ENCODE measurements at regions not wholly inside any gene's neighbourhood (a gene's known extent, or its start where the extent isn't known, plus 50 kb on each side); places are given as distances from the start of the nearest gene placed in this dataset.

DNA sequence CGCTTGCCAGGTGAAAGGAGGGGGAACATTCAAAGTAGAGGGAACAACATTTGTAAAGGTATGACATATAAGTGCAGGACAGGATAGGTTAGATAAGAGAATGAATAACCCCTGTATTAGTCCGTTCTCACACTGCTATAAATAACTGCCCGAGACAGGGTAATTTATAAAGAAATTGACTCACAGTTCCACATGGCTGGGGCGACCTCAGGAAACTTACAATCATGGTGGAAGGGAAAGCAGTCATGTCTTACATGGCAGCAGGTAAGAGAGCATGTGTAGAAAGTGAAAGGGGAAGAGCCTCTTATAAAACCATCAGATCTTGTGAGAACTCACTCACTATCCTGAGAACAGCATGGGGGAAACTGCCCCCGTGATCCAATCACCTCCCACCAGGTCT lies 223.8 kb downstream of the SOX9 start:
- DNase-seq, result no peak

DNA sequence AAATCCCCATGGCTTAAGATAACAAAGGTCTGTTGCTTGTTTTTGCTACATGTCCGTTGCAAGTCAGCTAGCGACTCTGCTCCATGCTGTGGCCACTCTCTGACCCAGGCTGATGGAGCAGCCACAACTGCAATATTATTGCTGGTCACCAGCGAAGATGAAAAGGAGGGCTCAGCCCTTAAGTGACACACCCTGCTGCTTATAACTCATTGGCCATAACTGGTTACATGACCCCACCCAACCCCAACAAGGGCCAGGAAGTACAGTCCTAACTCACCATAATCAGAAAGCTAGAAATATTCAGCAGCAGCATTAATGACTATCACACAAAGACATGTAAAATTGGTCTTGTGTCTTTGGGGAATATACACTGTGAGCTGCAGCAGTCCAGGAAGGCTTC lies 224.3 kb downstream of the SOX9 start:
- DNase-seq, result no peak

DNA sequence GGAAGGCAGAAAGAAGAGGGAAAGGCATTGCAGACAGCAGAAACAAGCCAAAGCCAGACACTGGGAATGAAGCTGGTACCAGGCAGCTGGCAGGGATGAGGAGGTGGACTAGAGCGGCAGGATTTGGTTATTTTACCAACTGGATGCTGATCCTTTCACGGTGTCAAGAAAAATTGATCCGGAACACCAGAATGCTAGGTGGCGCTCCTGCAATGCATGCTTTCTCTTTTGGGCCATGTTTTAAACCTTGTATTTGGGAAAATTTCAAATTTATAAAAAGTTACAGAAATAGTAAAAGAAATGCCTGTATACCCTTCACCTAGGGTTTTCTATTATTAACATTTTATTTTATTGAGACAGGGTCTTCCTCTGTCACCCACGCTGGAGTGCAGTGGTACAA lies 224.7 kb downstream of the SOX9 start:
- DNase-seq, result no peak

DNA sequence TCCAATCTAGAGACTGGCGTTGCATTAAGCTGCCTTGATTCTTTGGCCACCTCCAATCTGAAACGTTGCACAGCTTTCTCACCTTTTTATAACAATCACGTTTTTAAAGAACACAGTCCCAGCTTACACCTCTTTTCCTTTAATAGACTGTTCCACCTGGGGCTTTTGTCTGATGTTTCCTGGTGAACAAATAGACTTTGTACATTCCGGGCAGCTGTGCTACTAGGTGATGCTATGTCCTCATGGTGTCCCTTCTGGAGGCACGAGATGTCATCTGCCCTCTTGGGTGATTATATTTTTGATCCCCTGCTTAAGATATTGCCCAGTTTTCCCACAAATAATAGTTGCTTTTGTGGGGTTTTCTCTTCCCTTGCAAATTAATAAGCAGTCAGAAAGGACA lies 225.5 kb downstream of the SOX9 start:
- no peak for DNase-seq

DNA sequence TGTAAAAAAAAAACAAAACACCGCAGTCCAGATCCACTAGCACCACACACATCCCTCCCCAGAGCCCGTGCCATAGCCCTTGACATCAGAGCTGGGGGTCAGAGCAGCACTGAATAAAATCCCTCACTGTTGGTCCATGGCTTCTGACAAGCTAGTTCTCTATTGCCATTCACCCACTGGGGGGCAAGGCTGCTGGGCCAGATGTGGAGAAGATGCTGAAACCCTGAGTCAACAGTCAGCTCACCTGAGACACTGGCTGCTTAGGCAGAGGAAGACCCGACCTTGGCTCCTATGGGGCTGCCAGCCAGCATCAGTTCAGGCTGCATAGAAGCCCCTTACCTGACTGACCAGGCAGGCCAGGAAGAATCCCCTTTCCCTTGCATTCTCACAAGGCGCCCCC lies 228.2 kb downstream of the SOX9 start:
- DNase-seq, result no peak

DNA sequence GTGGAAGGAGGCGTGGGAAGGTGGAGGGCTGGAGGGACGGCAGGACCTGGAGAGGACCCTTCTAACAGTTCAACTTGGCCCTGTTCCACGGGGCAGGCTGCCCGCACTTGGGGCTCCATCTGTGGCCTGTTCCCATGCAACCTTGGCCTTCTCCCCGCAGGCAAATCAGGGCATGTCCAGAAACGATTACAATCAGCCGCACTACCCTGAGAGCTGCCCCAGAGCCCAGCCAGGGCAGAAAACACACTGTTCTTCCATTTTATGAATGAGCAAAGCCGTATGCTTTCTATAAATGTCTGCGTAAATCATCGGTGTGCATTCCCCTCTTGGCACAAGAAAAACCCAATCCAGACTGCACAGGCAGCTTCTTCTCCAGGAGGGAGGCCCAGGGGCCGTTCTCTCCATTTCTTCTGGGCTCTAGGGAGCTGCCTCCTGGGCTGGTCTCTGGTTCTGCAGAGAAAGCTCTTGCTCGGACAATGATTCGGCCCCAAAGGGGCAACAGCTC lies 228.7 kb downstream of the SOX9 start:
- DNase-seq, result no peak

DNA sequence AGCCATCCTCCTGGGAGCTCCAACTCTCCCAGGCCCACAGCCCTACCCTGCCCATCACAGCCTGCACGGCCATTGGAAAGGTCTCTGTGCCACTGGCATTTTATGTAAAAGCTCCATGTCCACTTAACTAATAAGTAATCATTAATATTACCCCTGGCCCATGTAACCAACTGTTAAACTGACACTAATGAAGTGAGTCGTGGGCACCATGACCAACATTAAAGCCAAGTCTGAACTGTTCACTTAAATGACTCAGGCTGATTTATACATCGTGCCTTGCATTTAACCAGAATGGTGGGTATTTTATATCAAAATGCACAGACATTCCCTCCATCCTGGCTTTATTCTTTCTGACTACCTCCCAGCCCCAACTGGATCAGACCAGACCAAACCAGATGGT lies 229.3 kb downstream of the SOX9 start:
- DNase-seq, result no peak

DNA sequence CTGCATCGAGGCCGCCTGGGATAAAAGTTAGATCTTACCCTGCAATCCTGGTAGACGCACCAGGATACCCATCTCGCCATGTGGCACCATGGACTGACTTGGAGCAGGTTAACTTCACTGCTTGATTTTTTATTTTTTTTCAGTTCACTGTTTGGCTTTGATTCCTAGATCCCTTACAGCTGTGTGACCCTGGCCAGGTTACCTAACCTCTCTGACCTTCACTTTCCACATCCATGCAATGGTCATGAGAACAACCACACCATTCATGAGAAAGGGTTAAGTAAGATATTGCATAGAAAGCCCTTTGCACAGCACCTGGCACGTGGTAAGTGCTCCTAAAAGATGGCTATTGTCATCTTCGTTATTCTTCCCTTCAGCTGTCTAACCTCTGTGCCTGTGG lies 230.5 kb downstream of the SOX9 start:
- DNase-seq, result no peak

DNA sequence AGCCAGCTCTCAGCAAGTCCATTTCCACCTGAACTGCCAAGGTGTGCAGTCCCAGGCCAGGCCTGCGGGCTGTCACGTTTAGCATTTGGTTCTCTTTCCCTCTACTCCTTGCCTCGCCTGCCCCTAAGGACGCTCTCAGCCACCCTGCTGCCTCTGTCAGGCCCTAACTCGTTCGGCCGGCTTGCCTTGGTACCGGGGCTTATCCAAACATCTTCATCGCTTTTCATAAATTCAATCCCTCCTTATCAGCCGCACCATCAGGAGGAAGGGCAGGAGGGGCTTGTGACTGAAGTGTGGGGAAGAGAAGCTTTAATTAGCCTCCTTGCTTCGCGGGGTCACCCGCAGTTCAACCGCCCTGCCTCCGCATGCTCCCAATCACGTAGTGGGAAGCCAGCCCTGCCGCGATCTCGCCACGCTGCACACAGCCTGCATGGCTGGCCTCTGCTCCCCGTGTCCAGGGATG lies 231.1 kb downstream of the SOX9 start:
- DNase-seq, result no peak

DNA sequence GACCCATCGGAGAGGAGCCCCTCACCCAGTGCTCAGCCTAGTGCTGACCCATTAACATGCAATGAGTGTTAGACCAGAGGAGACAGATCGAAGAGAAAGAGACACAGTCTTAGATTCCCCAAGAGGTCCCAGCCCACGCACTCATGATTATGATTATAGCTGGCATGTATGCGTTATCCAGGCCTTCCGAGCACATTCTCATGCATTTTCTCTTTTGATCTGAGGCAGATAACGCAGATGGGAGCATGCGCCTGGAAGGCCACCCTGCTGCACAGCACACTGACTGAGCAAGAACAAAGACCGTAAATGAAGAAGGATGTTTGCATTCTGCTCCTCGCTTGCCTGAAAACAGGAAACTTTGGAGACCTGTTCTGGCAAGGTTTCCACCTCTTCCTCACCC lies 232.7 kb downstream of the SOX9 start:
- no peak for DNase-seq

DNA sequence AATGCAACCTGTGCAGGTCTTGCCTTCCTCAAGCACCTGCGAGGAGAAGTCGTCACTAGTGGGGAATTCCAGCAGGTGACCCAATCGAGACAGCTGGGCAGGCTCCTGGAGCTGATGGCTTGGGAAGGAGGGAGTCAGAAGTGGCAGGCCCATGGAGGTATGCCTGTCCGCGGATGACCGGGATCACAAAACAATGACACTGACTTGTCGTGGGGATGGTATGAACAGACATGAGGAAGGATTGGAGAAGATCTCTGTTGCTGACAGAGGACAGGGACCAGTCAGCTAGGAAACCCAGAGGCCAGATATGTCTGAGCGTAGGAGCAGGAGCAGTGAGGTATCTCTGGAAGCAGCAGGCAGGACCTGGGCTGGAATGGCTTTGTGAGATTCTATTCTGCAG lies 233.3 kb downstream of the SOX9 start:
- no peak for DNase-seq

DNA sequence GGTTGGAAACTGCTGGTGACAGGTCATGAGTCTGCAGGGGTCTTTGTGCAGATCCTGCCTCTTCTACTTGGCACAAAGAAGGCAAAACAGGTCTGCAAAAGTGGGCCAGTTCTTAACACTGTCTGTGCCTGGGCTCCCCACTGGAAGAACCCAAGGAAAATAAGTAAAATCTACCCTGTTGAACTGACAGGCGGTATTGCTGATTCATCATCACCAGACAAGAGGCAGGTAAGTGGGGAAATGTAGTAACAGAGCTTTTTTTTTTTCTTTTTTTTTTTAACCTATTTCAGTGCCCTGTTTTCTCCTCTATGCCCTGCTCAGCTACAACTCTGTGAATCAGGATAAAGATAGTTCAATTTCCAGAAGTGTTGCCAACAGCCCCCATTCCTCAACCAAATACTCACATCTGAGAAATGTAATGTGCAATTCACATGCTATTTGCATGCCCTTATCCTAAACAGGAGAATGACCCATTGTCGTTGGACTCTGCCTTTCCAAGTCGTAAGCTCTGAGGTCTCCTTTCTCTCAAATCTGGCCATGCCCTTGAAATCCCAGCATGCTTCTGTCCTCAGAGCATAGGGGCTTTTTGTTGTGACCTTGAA lies 237.0 kb downstream of the SOX9 start:
- no peak for DNase-seq

DNA sequence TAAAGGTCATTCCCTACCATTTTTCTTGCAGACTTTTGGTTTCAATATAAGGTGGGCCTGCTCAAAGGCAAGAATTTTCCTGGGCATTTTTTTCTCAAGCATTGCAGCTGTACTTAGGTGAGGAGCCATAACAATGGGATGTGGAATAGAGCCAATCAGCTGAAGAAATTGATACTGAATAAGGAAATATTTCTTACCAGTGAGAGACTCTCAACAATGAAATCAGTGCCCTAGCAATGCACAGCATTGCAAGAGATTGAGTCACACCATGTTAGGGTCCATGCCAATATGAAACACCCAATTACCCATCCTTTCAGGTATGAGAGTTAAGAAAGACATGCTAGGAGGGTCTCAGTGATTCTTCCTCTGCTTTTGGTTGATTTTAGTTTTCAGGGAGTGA lies 237.6 kb downstream of the SOX9 start:
- no peak for DNase-seq

DNA sequence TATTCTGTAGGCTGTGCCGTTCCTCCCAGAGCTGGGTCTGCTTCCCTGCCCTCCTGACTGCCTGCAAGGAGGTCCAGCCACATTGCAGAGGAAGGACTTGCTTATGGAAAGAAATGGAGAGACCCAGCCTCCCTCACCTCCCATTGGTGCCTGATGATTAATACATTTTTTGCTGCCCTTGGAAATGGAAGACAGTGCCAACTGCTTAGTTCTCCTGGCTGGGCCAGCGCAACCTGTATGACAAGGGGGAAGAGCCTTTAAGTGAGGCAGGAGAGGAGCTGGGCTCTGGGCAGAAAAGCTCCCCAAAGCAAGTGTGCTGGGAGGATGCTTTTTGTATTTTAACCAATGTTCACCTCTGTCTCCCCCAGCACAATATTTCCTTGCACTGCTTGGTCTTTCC lies 238.5 kb downstream of the SOX9 start:
- DNase-seq, result no peak

DNA sequence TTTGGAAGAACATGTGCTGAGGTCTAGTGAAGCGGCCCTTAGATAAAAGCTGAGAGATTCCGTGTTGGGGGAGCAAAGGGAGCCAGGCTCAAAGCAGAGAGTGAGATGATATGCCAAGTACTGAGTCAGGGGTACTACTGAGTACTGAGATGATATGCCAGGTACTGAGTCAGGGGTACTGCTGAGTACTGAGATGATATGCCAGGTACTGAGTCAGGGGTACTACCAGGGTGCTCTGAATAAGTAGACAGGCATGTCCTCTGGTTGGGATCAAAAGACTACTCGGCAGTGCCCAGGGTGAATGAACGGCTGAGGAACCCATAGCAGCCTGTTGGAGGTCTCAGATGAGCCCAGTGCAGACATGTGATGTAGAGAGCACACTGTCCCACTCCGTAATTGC lies 239.0 kb downstream of the SOX9 start:
- no peak for DNase-seq

DNA sequence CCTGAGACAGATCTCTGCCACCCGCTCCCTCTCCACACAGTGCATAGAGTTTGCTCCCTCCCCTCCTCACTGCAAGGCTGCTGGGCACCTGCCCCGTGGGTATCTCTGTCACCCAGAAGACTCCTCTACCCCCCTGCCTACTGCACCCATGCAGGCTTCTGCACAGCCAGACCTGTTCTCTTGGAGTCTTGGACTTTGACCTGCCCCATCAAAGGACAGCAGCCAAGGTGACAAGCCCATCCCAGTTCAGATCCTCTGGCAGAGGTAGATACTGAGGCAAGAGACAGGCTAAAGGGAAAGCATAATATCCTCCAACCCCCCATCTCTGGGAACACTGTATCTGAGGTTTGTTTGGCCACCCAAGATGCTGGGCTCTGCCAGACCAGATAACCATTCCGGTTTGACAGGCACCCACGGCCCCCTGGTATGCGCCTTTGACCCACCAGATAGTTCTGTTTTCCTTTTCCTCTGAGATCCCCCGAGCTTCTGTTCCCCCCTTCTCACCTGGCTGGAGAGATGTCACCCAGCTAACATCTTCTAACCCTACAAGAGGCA lies 239.6 kb downstream of the SOX9 start:
- DNase-seq, result no peak

DNA sequence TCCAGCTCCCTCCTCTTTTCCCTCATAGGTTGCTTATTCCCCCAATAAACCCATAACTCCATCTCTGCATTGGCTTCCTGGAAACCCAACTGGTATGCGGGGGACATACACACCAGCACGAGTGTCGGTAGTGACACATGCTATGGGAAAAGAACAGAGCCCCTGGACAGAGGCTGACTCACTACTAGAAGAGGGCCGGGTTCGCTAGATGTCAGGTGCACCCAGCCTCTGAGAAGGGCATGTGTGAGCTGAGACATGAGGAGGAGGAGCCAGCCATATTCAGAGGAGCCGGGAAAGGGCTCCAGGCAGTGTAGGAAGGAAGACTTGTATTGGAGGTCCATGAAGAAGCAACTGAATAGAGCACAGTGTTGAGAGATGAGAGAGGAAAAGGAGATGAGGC lies 241.1 kb downstream of the SOX9 start:
- no peak for DNase-seq

DNA sequence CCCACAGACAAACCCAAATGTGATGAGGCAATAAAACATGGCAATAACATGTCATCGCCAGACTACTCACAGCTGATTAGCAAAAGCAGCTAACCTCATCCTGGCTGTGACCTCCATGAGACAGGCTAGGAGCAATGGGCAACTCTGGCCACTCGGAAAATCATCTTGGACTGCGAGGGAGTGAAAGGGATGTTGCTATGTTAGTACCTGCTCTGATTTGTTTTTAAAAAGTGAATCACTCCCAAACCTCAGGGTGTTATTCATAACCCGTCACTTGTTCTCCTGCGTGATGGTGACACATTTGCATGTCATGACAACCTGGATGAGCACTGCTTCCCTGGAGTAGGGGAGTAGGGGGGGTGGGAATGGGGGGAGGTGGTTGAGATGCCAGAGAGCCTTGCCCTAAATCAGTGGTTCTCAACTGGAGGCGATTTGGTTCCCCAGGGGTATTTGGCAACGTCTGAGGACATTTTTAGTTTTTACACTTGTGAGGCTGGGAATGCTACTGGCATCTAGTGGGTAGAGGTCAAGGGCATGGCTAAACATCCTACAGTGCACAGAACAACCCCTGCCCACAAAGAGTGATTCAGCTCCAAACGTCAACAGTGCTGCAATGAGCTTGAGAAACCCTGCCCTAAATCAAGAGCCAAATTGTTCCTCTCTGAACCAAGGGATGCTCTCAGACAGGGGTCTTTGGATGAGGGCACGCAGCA lies 241.7 kb downstream of the SOX9 start:
- DNase-seq, result no peak

DNA sequence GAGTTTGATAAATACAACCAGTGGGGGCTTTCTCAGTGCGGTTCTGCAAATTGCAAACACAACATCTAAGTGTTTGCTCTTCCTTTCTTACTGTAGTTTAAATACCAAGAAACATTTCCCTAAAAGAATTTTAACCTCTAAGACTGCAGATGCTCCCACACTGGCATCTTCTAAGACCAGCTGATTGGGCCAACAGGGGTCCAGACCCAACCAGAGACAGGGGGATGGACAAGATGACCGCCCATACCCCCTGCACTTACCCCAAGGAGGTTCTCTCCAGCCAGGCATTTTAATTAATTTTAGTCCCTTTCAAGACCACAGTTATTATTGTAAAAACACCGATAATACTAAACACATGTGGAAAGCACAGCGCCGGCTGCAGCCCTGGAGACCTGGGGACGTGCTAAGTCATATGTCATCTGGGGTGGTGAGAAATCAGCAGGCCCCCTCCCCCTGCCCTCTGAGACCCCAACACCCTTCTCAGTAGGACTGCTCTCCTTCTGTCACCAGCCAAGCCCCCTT lies 242.3 kb downstream of the SOX9 start:
- DNase-seq, result no peak

DNA sequence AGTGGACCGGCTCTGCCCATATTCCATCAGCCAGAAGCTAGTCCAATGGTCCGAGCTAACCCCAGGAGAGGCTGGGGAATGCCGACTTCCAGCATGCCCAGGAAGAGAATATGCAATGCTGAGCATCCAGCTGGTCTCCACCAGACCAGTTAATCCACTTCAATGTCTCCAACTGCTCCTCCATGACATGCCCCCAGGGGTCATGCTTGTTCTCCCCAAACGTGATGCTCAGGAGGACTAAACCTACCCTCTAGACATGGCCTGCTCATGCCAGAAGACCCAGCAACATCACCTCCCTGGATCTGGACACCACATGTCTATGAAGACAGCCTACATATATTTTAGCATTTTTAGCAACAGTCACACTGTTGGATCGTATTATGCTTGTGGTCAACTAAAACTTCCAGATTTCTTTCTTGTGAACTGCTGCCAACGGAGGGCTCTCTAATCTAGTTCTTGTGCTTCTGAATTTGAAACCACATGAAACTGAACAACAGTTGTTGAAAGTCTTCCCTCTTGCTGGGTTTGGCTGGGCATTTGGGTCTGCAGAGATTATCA lies 245.1 kb downstream of the SOX9 start:
- DNase-seq, result no peak

DNA sequence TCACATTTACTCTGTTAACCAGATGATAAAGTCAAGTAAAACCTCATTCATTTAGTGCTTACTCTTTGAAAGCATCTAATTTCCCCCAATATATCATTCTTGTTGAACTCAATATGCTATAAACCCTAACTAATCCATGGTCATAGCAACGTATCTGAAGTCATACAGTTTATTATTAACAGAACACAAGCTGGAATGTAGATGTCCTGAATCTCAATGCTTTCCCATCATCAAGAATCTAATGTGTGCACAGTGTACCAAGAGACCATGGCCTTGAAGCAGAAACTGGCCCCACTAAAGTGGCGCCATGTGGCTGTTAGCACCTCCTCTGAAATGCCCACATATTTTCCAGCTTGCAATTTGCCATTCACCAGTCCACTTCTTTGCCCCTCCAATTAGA lies 245.8 kb downstream of the SOX9 start:
- DNase-seq, result no peak

DNA sequence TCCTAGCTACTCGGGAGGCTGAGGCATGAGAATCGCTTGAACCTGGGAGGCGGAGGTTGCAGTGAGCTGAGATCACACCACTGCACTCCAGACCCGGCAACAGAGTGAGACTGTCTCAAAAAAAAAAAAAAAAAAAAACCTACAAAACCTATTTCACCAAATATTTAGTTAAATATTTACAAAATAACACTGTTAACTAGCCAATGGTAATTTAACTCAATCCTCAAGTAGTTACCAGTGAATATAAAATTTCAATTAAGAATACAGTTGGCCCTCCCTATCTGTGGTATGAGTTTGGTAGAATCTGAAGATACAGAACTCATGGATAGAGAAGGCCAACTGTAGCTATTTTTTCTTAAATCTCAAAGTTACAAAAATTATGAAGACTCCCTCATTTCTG lies 247.4 kb downstream of the SOX9 start:
- no peak for DNase-seq

DNA sequence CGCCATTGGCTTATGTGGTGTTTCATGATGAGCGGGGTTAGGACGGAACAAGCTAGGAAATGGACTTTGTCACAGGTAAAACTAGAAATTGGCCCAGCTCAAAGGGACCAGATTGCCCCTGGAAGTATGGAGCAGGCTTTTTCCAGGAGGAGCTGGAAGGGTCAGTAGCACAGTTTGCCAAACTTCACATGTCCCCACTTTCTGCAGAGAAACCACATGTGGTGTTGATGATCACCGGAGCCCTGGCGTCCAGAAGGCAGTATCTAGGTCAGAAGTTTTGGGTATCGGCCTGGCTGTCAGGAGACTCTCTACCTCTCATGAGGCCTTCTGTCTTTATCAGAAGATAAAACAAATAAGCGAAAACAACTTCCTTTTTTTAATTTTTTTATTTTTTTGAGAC lies 248.5 kb downstream of the SOX9 start:
- DNase-seq, result no peak

DNA sequence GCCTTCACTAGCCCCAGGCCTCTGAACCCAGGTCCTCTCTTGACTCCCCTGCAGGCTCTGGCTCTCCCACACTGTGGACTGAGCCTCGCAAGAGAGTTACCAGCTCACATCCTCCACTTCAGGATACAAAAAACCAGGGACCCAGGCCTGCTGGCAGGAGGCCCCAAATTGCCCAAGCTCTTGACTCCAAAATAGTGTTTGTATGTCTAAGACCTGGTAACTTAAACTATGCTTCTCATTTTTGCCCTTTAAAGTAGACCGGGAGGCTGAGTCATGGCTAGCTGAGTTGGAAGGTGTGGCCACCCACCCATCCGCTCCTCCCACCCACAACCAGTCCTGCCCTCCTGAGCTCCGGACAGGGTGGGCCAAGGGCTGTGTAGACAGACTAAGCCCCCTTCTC lies 250.0 kb downstream of the SOX9 start:
- DNase-seq, result no peak
